Epithelial cell of proximal tubule (primary cell): ENCODE measurements at regions not wholly inside any gene's neighbourhood (a gene's known extent, or its start where the extent isn't known, plus 50 kb on each side); places are given as distances from the start of the nearest gene placed in this dataset.
"Not testable (repeated sequence)": the region's sequence is repeated elsewhere in the genome, so short reads cannot be mapped to it uniquely, and the experiment has no call there.

Experiments used
- DNase-seq: peaks from one replicate; pipeline ENCODE4 v3.0.0-alpha.2; 2011; ENCODE audit warnings: low read depth
- H3K4me3 ChIP-seq: 2 replicates; pipeline ENCODE4 v1.5.1; 2011; ENCODE audit warnings: low read depth, mild to moderate bottlenecking, low read length
- CTCF ChIP-seq: conservative IDR thresholded peaks from 2 replicates; pipeline ENCODE4 v1.5.1; 2012; ENCODE audit warnings: low read depth, mild to moderate bottlenecking, low read length

- no peak for DNase-seq
Observed at GRCh38 chr7:46047581-46047980, 126.5 kb upstream of the IGFBP3 start.

DNA sequence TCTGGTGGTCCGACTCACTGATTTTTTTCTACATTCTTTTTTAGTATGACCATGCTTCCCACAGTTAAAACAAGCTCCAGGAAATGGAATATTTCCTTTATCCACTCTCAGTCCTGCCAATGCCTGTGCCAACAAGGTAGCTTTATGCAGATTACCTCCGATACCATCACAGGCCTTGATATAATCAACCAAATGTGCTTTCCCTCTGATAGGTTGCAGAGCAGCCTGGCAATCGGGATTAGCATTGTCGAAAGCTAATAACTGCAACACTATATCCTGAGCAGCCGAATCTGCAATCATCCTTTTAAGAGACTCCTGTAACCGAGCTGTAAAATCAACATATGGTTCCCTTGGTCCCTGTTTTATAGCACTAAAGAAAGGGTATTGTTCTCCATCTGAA, 122.3 kb upstream of the IGFBP3 start:
- not testable (repeated sequence) for DNase-seq, H3K4me3 ChIP-seq

More at GRCh38 chr7:46047581-46047980, 126.5 kb upstream of the IGFBP3 start:
- TF ChIP-seq CTCF = no peak
- H3K4me3 ChIP-seq = no peak overlapping the region

GRCh38 chr7:46039813-46040212, 118.7 kb upstream of the IGFBP3 start:
- not testable (repeated sequence) for DNase-seq

DNA sequence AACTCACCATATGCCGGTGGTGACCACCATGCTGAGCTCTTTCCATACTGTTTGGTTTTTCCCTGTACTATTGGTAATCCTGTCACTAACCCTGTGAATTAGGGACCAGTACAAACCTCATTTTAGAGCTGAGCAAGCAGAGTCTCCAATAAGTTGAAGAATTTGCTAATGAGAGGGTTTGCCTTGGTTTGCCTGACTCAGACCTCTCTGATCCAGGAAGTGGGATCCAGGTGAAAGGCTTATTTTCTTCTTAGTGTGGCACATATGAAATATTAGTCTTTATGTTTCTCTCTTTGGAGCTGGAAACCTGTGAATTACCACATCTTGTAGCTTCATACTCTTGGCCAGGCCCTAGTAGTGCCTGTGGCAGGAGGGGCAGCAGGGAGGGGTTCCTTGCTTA, 114.1 kb upstream of the IGFBP3 start:
- no peak for DNase-seq
- TF ChIP-seq CTCF = no peak
- no peak overlapping the region for H3K4me3 ChIP-seq

More at GRCh38 chr7:46039813-46040212, 118.7 kb upstream of the IGFBP3 start:
- not testable (repeated sequence) for H3K4me3 ChIP-seq

DNA sequence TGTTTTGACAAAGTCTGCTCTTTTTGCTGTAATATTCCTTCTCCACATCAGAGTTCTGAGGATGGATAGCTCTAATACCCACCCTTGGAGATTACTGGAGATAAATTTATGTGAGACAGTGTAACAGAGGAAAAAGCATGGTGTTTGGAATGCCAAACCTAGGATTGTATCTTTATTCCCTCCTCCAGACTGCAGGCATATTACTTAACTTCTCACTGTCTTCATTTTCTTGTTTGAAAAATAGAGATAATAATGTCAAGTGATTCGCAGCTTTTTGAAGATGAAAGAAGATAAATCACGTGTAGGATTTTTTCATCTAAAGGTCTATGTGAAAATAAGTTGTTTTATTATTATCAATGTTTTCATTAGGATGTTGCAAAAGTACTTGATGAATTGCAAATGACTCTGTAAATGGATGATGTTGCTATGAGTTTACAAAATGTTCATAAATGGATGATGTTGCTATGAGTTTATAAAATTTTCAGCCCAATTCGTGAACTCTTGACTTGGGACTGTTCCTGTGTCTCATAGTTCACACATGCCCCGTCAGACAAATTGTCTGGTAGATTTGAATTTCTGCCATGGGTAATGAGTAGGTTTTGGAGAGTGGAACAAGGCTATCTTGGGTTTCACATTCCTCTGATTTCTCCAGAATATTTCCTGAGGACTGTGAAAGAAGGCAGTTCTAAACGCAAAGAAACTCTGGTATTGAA, 113.1 kb upstream of the IGFBP3 start:
- DNase-seq = no peak
- TF ChIP-seq CTCF = no peak
- H3K4me3 ChIP-seq = no peak overlapping the region

- TF ChIP-seq CTCF = no peak
- no peak for DNase-seq
- no peak overlapping the region for H3K4me3 ChIP-seq
Observed at GRCh38 chr7:46033592-46033991, 112.5 kb upstream of the IGFBP3 start.

DNA sequence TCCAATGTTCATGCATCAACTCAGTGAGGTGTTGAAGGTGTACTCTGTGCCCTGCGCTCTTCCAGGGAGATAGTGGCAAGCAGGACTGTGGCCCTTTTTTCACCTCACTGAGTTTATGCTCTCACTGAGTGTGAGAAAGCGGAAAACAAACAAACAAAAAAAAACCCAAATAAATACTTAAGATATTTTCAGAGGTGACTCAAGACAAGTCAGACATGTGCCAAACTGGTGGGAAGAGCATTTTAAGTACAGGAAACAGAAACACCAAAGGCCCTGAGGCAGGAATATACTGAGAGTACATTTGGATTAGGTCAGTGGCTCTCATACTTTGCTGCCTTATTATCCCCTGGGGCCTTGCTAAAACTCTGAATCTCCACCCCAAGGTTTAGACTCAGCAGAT, 111.9 kb upstream of the IGFBP3 start:
- DNase-seq = no peak
- H3K4me3 ChIP-seq = no peak overlapping the region
- TF ChIP-seq CTCF = no peak

DNA sequence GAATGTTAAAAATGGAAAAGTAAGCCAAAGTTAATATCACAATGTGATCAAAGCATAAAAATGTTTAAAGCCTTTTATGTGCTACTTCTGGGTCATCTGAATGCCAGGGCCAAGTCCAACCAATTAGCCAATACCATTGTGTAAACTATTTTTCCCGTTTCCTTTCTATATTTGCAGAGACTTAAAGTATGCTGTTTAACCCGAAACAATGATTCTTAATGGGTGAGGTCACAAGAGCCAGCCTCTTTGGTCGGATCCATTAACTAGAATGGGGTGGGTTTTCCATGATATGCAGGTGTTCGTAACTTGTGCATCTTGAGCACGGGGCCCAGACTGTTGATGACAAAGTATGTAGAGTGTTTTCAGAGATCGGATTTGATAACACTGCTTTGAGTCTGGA, 111.3 kb upstream of the IGFBP3 start:
- no peak for DNase-seq
- no peak for TF ChIP-seq CTCF
- H3K4me3 ChIP-seq = no peak overlapping the region
